Activated CD8-positive, alpha-beta T cell treated with anti-CD3 and anti-CD28 coated beads for 36 hours (primary cell): ENCODE measurements at regions not wholly inside any gene's neighbourhood (a gene's known extent, or its start where the extent isn't known, plus 50 kb on each side); places are given as distances from the start of the nearest gene placed in this dataset.

Experiments used
- ATAC-seq: fragments of 200-7000 bp; cut with Tn5 transposase; one replicate; pipeline ENCODE4 v1.10.0; 2021; ENCODE audit warnings: mild to moderate bottlenecking, moderate library complexity
- CTCF ChIA-PET: fragments of 350-600 bp; sonication (Branson Sonifier 250); formaldehyde crosslinking; loops from one replicate; lab custom pipeline; 2021; ENCODE audit warnings: antibody characterized with exemption; lab: Charles Lee
- POLR2A ChIA-PET: fragments of 350-600 bp; sonication (Branson Sonifier 250); formaldehyde crosslinking; loops from one replicate; lab custom pipeline; 2021; ENCODE audit warnings: antibody characterized with exemption; lab: Charles Lee
- DNase-seq: peaks from one replicate; pipeline ENCODE4 v3.0.0-alpha.2; 2020
- H3K27ac Mint-ChIP-seq: one replicate; pipeline ENCODE4 v1.8.0; 2021; ENCODE audit warnings: mild to moderate bottlenecking, mixed read lengths
- H3K27me3 Mint-ChIP-seq: one replicate; pipeline ENCODE4 v1.8.0; 2021; ENCODE audit warnings: mixed read lengths
- H3K36me3 Mint-ChIP-seq: one replicate; pipeline ENCODE4 v1.8.0; 2021; ENCODE audit warnings: low read depth, mixed read lengths
- H3K4me1 Mint-ChIP-seq: one replicate; pipeline ENCODE4 v1.8.0; 2021; ENCODE audit warnings: low read depth, mixed read lengths
- H3K4me3 Mint-ChIP-seq: one replicate; pipeline ENCODE4 v1.8.0; 2021; ENCODE audit warnings: mild to moderate bottlenecking, moderate library complexity, mixed read lengths
- H3K9me3 Mint-ChIP-seq: one replicate; pipeline ENCODE4 v1.8.0; 2021; ENCODE audit warnings: mixed read lengths
- CTCF ChIP-seq: fragments of 200-600 bp; IDR thresholded peaks from one replicate; pipeline ENCODE4 v1.8.0; 2022; ENCODE audit warnings: antibody characterized with exemption, mild to moderate bottlenecking
- intact Hi-C: fragments of 100-400 bp; cut with micrococcal nuclease; formaldehyde crosslinking; loops from one replicate; pipeline ENCODE4 v1.10.0; 2022

- CTCF ChIA-PET, result no interaction called here
Measured at GRCh38 chr7:91329571-91329970, 65.3 kb downstream of the FZD1 start.

GRCh38 chr7:91330191-91330808 is 66.1 kb downstream of the FZD1 start:
- Mint-ChIP-seq H3K9me3 (peaks cover under 1% of the 10 kb centered on the region), H3K27ac (no peak overlapping the region), H3K4me3 (no peak overlapping the region), H3K4me1 (no peaks in the 10 kb centered on the region), H3K36me3 (no peaks in the 10 kb centered on the region), H3K27me3 (peaks cover 2% of the 10 kb centered on the region)
- intact Hi-C loops, result no loop called here
- TF ChIP-seq CTCF, result no peak
- no peak for ATAC-seq
- no peak for DNase-seq
- CTCF ChIA-PET, result no interaction called here
- POLR2A ChIA-PET, result no interaction called here

More at GRCh38 chr7:91329571-91329970, 65.3 kb downstream of the FZD1 start:
- H3K36me3 Mint-ChIP-seq, result no peaks in the 10 kb centered on the region
- POLR2A ChIA-PET, result no interaction called here
- H3K27ac Mint-ChIP-seq, result no peak overlapping the region
- H3K4me1 Mint-ChIP-seq, result no peaks in the 10 kb centered on the region
- ATAC-seq (no peak), DNase-seq (no peak)
- H3K4me3 Mint-ChIP-seq, result no peak overlapping the region
- no peaks in the 10 kb centered on the region for H3K9me3 Mint-ChIP-seq
- intact Hi-C loops, result no loop called here
- no peak for TF ChIP-seq CTCF
- H3K27me3 Mint-ChIP-seq, result peaks cover 2% of the 10 kb centered on the region

DNA sequence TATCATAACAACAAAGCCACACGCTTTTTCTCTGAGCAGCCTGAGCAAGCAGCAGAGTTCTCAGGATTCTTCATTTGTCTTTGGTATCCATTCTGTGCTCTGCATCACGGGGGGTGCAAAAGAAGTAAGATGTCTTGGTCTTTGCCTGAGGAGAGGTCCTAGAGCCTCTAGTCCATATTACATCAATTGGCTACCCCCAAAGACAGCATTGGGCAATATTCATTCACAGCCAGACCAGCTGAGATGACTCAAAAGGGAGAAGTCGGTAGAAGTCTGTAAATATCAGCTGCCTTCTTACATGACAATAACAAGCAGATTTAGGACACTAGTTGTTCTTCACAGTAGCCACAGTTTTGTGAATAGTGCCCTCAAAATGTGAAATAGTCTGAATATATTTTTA is 66.6 kb downstream of the FZD1 start:
- intact Hi-C loops, result no loop called here

DNA sequence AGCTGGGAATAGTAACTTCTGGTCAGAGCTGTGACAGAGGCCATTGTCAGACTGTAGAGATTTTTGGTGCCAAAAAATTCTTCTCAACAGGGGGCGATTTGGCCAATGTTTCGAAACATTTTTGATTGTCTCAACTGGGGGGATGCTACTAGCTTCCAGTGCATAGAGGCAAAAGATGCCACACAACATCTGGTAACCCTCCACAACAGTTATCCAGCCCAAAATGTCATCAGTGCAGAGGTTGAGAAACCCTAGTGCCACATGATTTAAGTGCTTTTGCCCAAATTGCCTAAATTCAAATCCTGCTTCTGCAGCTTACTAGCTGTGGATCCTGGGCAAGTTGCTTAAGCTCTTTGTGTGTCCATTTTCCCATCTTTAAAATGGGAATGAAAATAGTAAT is 71.9 kb downstream of the FZD1 start:
- ChIA-PET CTCF (no interaction called here), POLR2A (no interaction called here)
- Mint-ChIP-seq H3K27ac (no peak overlapping the region), H3K36me3 (no peaks in the 10 kb centered on the region), H3K4me1 (no peaks in the 10 kb centered on the region), H3K27me3 (peaks cover 2% of the 10 kb centered on the region), H3K4me3 (no peak overlapping the region), H3K9me3 (peaks cover 2% of the 10 kb centered on the region)
- ATAC-seq (no peak), DNase-seq (no peak)
- intact Hi-C loops, result no loop called here
- no peak for TF ChIP-seq CTCF

More for the DNA sequence above, 66.6 kb downstream of the FZD1 start:
- peaks cover 2% of the 10 kb centered on the region for H3K27me3 Mint-ChIP-seq
- no peaks in the 10 kb centered on the region for H3K4me1 Mint-ChIP-seq
- H3K9me3 Mint-ChIP-seq, result peaks cover 2% of the 10 kb centered on the region
- ATAC-seq (no peak), DNase-seq (no peak)
- no peak overlapping the region for H3K27ac Mint-ChIP-seq
- no peaks in the 10 kb centered on the region for H3K36me3 Mint-ChIP-seq
- H3K4me3 Mint-ChIP-seq, result no peak overlapping the region
- no peak for TF ChIP-seq CTCF
- CTCF ChIA-PET, result no interaction called here
- POLR2A ChIA-PET, result no interaction called here

- Mint-ChIP-seq H3K4me1 (no peaks in the 10 kb centered on the region), H3K9me3 (peaks cover 2% of the 10 kb centered on the region), H3K27me3 (peaks cover 2% of the 10 kb centered on the region), H3K4me3 (no peak overlapping the region), H3K36me3 (no peaks in the 10 kb centered on the region), H3K27ac (no peak overlapping the region)
- TF ChIP-seq CTCF, result no peak
- intact Hi-C loops, result no loop called here
- ATAC-seq (no peak), DNase-seq (no peak)
- POLR2A ChIA-PET, result no interaction called here
- CTCF ChIA-PET, result no interaction called here
Measured at GRCh38 chr7:91338226-91339020, 74.2 kb downstream of the FZD1 start.
